Neural cell (in vitro differentiated cells): ENCODE measurements at regions not wholly inside any gene's neighbourhood (a gene's known extent, or its start where the extent isn't known, plus 50 kb on each side); places are given as distances from the start of the nearest gene placed in this dataset.

Experiments
- H2AFZ ChIP-seq: fragments of 200-600, 300-800 bp; sonication (generic), shearing (Covaris generic); 2 replicates; pipeline ENCODE4 v1.6.0; 2014; ENCODE audit warnings: low read depth, mild to moderate bottlenecking, antibody characterized with exemption, low read length, moderate library complexity
- H3F3A ChIP-seq: fragments of 200-600 bp; shearing (Covaris generic); 2 replicates; pipeline ENCODE4 v1.6.1; 2016; ENCODE audit warnings: mild to moderate bottlenecking, moderate library complexity, mixed read lengths, antibody characterized with exemption, low read length; ENCODE audit not compliant: insufficient read depth, poor library complexity, severe bottlenecking
- H3K27ac ChIP-seq: fragments of 200-600, 300-800 bp; sonication (generic), shearing (Covaris generic); 2 replicates; pipeline ENCODE4 v1.5.1; 2014; ENCODE audit warnings: mild to moderate bottlenecking, low read length, moderate library complexity
- H3K27me3 ChIP-seq: fragments of 300-800, 200-600 bp; sonication (generic), shearing (Covaris generic); 2 replicates; pipeline ENCODE4 v1.6.0; 2014; ENCODE audit warnings: mild to moderate bottlenecking, low read depth, low read length, moderate library complexity; ENCODE audit not compliant: insufficient read depth
- H3K36me3 ChIP-seq: fragments of 300-800, 200-600 bp; sonication (generic), shearing (Covaris generic); 2 replicates; pipeline ENCODE4 v1.5.1; 2014; ENCODE audit warnings: mild to moderate bottlenecking, antibody characterized with exemption, low read length, moderate library complexity; ENCODE audit not compliant: insufficient read depth
- H3K4me2 ChIP-seq: fragments of 300-800, 200-600 bp; sonication (generic), shearing (Covaris generic); 2 replicates; pipeline ENCODE4 v1.6.0; 2014; ENCODE audit warnings: mild to moderate bottlenecking, low read length
- H3K4me3 ChIP-seq: fragments of 300-800, 200-600 bp; sonication (generic), shearing (Covaris generic); 2 replicates; pipeline ENCODE4 v1.5.1; 2014; ENCODE audit warnings: mild to moderate bottlenecking, low read length, moderate library complexity
- H3K79me2 ChIP-seq: fragments of 200-600 bp; shearing (Covaris generic); replicated peaks from 2 replicates; pipeline ENCODE4 v1.6.0; 2014; ENCODE audit warnings: mild to moderate bottlenecking, low read length, moderate library complexity; ENCODE audit not compliant: insufficient read depth
- H3K9ac ChIP-seq: fragments of 300-800, 200-600 bp; sonication (generic), shearing (Covaris generic); 2 replicates; pipeline ENCODE4 v1.6.1; 2016; ENCODE audit warnings: mild to moderate bottlenecking, low read length, mixed read lengths
- H3K9me2 ChIP-seq: fragments of 200-600 bp; shearing (Covaris generic); 2 replicates; pipeline ENCODE4 v1.6.1; 2016; ENCODE audit warnings: mild to moderate bottlenecking, low read length, mixed read lengths; ENCODE audit not compliant: insufficient read depth
- H3K9me3 ChIP-seq: fragments of 200-600, 300-800 bp; sonication (generic), shearing (Covaris generic); 2 replicates; pipeline ENCODE4 v1.6.1; 2016; ENCODE audit warnings: mild to moderate bottlenecking, mixed run types, low read length, moderate library complexity, mixed read lengths
- H4K20me1 ChIP-seq: fragments of 200-600 bp; shearing (Covaris generic); 2 replicates; pipeline ENCODE4 v1.6.1; 2016; ENCODE audit warnings: mild to moderate bottlenecking, mixed run types; ENCODE audit not compliant: insufficient read depth
- EP300 ChIP-seq: fragments of 450-650 bp; conservative IDR thresholded peaks from 2 replicates; pipeline ENCODE4 v1.6.1; 2014; ENCODE audit warnings: antibody characterized with exemption, mild to moderate bottlenecking, moderate library complexity; ENCODE audit not compliant: poor library complexity, severe bottlenecking
- EZH2 ChIP-seq: fragments of 200-600, 300-800 bp; shearing (Covaris generic), sonication (generic); IDR thresholded peaks from 2 replicates; pipeline ENCODE4 v1.6.1; 2014; ENCODE audit warnings: antibody characterized with exemption, low read length, borderline replicate concordance, mild to moderate bottlenecking; ENCODE audit not compliant: insufficient read depth, poor library complexity, severe bottlenecking
- MXI1 ChIP-seq: fragments of 450-650 bp; conservative IDR thresholded peaks from 2 replicates; pipeline ENCODE4 v1.6.1; 2014; ENCODE audit warnings: antibody characterized with exemption, mild to moderate bottlenecking; ENCODE audit not compliant: poor library complexity, severe bottlenecking
- POLR2AphosphoS5 ChIP-seq: IDR thresholded peaks from 2 replicates; pipeline ENCODE4 v1.6.1; 2012
- RAD21 ChIP-seq: fragments of 450-650 bp; conservative IDR thresholded peaks from 2 replicates; pipeline ENCODE4 v1.6.1; 2014; ENCODE audit warnings: antibody characterized with exemption, mild to moderate bottlenecking, moderate library complexity
- SMC3 ChIP-seq: fragments of 450-650 bp; conservative IDR thresholded peaks from 2 replicates; pipeline ENCODE4 v1.6.1; 2014; ENCODE audit warnings: antibody characterized with exemption, mild to moderate bottlenecking, moderate library complexity; ENCODE audit not compliant: poor library complexity
- TAF1 ChIP-seq: IDR thresholded peaks from 2 replicates; pipeline ENCODE4 v1.6.1; 2012; ENCODE audit warnings: low read depth
- TF ChIP-seq, protein P1 (sequence below): IDR thresholded peaks from 2 replicates; pipeline ENCODE4 v1.6.1; 2012; ENCODE audit warnings: borderline replicate concordance
- TF ChIP-seq, protein P2 (sequence below): fragments of 450-650 bp; IDR thresholded peaks from 2 replicates; pipeline ENCODE4 v1.5.1; 2014; ENCODE audit warnings: antibody characterized with exemption, mild to moderate bottlenecking, moderate library complexity; ENCODE audit not compliant: poor library complexity, severe bottlenecking

DNA sequence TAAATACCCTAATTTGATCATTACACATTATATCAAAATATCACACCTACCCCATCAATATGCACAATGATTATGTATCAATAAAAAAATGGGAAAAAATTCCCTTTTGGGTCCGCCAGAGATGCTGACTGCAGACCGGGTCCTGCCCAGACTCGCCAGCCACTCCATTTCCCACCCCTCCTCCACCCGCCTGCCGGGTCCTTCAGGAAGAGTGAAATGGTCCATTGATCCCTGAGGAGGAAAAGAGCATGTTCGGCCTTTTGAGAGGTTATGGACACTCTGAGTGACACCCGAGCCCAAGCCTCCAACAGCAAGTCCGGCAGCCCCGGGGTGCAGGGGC lies 123.9 kb upstream of the ZFHX3 start:
- H3K36me3 ChIP-seq, result no peaks in the 10 kb centered on the region
- no peaks in the 10 kb centered on the region for H3K9me2 ChIP-seq
- H4K20me1 ChIP-seq, result no peaks in the 10 kb centered on the region
- no peak for TF ChIP-seq POLR2AphosphoS5
- no peak for TF ChIP-seq EP300
- no peak for TF ChIP-seq RAD21
- TF ChIP-seq, protein P1, sequence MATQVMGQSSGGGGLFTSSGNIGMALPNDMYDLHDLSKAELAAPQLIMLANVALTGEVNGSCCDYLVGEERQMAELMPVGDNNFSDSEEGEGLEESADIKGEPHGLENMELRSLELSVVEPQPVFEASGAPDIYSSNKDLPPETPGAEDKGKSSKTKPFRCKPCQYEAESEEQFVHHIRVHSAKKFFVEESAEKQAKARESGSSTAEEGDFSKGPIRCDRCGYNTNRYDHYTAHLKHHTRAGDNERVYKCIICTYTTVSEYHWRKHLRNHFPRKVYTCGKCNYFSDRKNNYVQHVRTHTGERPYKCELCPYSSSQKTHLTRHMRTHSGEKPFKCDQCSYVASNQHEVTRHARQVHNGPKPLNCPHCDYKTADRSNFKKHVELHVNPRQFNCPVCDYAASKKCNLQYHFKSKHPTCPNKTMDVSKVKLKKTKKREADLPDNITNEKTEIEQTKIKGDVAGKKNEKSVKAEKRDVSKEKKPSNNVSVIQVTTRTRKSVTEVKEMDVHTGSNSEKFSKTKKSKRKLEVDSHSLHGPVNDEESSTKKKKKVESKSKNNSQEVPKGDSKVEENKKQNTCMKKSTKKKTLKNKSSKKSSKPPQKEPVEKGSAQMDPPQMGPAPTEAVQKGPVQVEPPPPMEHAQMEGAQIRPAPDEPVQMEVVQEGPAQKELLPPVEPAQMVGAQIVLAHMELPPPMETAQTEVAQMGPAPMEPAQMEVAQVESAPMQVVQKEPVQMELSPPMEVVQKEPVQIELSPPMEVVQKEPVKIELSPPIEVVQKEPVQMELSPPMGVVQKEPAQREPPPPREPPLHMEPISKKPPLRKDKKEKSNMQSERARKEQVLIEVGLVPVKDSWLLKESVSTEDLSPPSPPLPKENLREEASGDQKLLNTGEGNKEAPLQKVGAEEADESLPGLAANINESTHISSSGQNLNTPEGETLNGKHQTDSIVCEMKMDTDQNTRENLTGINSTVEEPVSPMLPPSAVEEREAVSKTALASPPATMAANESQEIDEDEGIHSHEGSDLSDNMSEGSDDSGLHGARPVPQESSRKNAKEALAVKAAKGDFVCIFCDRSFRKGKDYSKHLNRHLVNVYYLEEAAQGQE, result no peak
- TF ChIP-seq, protein P2, sequence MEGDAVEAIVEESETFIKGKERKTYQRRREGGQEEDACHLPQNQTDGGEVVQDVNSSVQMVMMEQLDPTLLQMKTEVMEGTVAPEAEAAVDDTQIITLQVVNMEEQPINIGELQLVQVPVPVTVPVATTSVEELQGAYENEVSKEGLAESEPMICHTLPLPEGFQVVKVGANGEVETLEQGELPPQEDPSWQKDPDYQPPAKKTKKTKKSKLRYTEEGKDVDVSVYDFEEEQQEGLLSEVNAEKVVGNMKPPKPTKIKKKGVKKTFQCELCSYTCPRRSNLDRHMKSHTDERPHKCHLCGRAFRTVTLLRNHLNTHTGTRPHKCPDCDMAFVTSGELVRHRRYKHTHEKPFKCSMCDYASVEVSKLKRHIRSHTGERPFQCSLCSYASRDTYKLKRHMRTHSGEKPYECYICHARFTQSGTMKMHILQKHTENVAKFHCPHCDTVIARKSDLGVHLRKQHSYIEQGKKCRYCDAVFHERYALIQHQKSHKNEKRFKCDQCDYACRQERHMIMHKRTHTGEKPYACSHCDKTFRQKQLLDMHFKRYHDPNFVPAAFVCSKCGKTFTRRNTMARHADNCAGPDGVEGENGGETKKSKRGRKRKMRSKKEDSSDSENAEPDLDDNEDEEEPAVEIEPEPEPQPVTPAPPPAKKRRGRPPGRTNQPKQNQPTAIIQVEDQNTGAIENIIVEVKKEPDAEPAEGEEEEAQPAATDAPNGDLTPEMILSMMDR, result no peak
- no peak for TF ChIP-seq EZH2
- TF ChIP-seq TAF1, result no peak
- no peak for TF ChIP-seq MXI1
- TF ChIP-seq SMC3, result no peak
- H3K79me2 ChIP-seq, result no peaks in the 10 kb centered on the region
- H3K4me3 ChIP-seq, result no peak overlapping the region
- H3K4me2 ChIP-seq, result no peak overlapping the region
- H2AFZ ChIP-seq, result no peak overlapping the region
- no peaks in the 10 kb centered on the region for H3F3A ChIP-seq
- no peaks in the 10 kb centered on the region for H3K27me3 ChIP-seq
- no peak overlapping the region for H3K27ac ChIP-seq
- no peak overlapping the region for H3K9ac ChIP-seq
- H3K9me3 ChIP-seq, result no peaks in the 10 kb centered on the region

DNA sequence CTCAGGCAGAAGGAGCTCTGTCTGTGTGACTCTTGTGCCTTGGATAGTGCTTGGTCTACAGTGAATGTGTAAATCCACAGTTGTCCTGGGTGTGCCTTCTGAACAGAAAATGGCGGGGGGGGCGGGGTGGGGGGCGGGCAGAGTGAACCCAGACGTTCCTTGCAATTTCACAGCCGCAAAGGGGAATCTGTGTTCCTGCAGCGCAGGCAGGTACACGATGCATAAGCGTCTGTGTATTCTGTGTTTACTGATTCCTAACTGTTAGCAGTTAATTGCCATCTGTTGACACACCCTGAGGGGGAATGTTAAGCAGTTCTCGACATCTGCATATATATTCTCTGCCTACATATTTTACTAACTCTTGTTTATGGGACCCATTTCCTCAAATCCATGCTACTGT lies 123.5 kb upstream of the ZFHX3 start:
- no peaks in the 10 kb centered on the region for H4K20me1 ChIP-seq
- H3K4me2 ChIP-seq, result no peak overlapping the region
- no peak overlapping the region for H3K4me3 ChIP-seq
- H3K27me3 ChIP-seq, result no peaks in the 10 kb centered on the region
- H3K9me2 ChIP-seq, result no peaks in the 10 kb centered on the region
- no peak overlapping the region for H3K9ac ChIP-seq
- TF ChIP-seq, protein P1, result no peak
- TF ChIP-seq RAD21, result no peak
- TF ChIP-seq EZH2, result no peak
- no peak for TF ChIP-seq EP300
- TF ChIP-seq, protein P2, result no peak
- TF ChIP-seq TAF1, result no peak
- H3K9me3 ChIP-seq, result no peaks in the 10 kb centered on the region
- H3K36me3 ChIP-seq, result no peaks in the 10 kb centered on the region
- H2AFZ ChIP-seq, result no peak overlapping the region
- H3K79me2 ChIP-seq, result no peaks in the 10 kb centered on the region
- H3F3A ChIP-seq, result no peaks in the 10 kb centered on the region
- no peak overlapping the region for H3K27ac ChIP-seq
